Stimulated activated CD8-positive, alpha-beta memory T cell treated with anti-CD3 and anti-CD28 coated beads, Interleukin-2, amount 100 ng/mL, for 1 hour (primary cell): ENCODE measurements at regions not wholly inside any gene's neighbourhood (a gene's known extent, or its start where the extent isn't known, plus 50 kb on each side); places are given as distances from the start of the nearest gene placed in this dataset.
A peak's percentile ranks its signal among the peaks of the same experiment; 100 is the strongest.
"Not testable (repeated sequence)": the region's sequence is repeated elsewhere in the genome, so short reads cannot be mapped to it uniquely, and the experiment has no call there.

Experiments used
- DNase-seq, 2 donors: peaks; one replicate each; pipeline ENCODE4 v3.0.0-alpha.2; 2020; ENCODE audit warnings: low read depth in 2 of 2

GRCh38 chr6:6724539-6725467 lies 136.3 kb downstream of the LY86 start:
- peak in 1 of 2 donors; percentile 4 for DNase-seq

DNA sequence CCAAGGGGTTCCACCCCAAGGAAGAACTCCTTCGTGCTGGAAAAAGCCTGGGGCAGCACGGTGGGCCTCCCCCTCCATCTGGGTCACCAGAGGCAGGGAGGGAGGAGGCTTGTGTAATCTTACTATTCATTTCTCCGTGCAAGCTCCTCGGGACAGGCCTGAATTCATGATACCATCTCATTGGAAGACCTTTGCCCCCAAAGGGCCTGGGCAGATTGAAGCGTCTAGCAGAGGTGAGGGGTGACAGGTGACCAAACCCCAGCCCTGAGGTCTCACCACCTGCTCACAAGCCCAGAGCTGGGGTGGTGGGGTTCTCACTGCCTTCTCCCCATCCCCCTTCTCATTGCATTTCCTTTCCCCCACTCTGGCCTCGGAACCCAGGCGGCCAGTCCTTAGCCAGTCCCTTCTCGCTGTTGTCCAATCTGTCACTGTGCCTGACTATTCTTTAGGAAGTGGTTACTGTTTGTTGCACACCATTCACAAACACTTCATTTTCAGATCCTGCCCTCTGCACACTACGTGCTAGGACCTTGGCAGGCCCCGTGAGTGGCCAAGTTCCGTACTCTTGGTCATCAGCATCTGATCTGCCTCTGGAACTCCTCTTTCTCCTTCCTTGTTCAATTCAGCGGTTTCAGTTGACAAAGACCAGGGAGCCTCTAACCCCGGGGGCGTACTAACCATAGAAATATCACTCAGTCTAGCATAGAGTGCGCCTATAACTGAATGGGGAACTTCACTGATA lies 137.1 kb downstream of the LY86 start:
- no peak for DNase-seq

GRCh38 chr6:6728169-6728941 lies 139.8 kb downstream of the LY86 start:
- no peak for DNase-seq

DNA sequence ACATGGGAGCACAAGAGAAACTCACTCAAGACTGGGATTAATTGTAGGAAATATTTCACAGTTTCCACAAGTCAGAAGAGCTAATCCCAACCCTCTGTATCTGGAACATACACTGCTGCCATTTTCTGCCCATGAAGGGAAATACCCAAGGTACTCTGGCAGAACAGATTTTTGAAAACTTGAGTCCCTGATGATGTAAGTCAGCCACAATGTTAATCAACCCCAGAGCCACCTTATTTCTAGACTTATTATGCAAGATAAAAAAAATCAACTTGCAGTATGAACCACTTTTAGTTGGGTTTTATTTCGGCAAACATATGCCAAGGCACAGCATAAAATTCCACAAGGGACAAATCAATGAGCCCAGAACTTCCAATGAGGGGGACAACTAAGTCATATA lies 141.5 kb downstream of the LY86 start:
- DNase-seq: no peak

GRCh38 chr6:6730831-6731230 lies 142.3 kb downstream of the LY86 start:
- no peak for DNase-seq

DNA sequence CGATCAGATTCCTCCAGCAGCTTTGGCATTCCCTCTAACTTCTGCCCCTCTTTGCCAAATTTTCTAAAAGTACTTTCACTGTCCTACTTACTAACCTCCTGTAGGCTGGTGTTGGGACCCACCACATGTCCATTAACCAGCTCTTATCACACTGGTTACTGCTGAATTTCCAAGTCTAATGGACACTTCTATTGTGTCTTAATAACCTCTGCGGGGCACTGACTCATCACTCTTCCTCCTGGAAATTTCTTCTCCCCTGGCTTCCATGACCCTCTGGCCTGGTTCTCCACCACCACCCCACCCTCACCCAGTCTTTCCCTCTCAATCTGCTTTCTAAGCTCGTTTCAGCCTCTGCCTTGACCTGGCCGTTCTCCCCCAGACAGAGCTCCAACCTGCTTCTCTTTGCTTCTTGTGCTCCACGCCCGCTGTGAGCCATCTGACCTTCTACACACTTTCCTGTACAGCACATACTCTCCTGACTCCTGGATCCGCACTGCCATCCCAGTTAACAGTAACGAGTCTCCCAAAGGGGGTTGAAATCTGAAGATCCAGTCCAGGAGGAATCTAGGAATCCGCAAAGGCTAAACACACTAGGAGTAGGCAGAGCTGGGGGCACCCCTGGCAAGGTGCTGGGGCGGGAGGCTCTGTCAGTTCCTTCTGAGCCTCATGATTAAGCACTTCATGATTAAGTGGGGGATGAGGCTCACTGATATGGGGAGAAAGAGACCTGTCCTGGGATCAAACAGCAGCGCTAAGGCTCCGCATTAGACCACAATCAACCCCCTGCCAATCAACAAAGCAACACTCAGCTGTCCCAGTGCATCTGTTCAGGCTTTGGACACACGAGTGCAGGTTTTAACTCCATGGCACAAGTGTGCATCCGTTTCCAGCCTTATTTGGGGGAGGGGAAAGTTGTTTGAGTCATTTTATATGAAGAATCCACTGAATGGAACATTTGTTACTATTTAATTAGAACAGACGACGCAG lies 146.3 kb downstream of the LY86 start:
- DNase-seq: no peak

- DNase-seq: no peak
These were observed 148.5 kb downstream of the LY86 start for GRCh38 chr6:6736791-6737654.

DNA sequence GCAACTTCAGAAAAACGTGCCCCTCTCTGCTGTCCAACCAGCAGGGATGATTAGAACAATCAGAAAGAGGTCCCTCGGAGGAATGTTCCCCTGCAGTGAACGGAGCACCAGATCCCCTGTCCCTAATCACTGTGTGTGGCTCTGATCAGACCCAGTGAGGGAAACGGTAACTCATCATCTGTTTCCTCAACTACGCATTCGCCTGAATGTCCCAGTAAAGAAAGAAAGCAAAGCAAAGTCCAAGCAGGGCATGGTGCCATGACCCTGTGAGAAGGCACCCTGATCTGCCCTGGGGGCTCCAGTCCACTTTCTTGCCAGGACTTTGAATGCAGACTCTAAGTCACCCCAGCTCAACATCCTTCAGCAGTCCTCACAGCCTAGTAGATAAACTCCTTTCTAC lies 149.2 kb downstream of the LY86 start:
- DNase-seq: no peak

DNA sequence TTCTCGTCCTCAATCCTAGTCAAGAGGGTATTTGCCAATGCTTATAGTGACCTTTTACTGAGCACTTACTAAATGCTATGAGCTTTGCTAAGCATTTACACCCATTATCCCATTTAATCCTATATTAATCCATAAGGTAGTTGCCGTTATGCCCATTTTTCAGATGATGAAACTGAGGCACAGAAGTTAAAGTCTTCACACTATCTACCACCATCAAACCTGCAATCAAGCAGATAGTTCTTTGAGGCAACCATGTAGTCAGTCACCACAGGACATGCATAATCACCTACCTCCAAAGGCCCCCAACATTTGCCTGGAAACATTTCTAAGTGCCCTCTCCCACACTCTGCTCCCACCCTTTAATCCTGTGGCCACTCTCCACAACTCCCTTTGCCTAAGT lies 149.6 kb downstream of the LY86 start:
- DNase-seq: no peak

DNA sequence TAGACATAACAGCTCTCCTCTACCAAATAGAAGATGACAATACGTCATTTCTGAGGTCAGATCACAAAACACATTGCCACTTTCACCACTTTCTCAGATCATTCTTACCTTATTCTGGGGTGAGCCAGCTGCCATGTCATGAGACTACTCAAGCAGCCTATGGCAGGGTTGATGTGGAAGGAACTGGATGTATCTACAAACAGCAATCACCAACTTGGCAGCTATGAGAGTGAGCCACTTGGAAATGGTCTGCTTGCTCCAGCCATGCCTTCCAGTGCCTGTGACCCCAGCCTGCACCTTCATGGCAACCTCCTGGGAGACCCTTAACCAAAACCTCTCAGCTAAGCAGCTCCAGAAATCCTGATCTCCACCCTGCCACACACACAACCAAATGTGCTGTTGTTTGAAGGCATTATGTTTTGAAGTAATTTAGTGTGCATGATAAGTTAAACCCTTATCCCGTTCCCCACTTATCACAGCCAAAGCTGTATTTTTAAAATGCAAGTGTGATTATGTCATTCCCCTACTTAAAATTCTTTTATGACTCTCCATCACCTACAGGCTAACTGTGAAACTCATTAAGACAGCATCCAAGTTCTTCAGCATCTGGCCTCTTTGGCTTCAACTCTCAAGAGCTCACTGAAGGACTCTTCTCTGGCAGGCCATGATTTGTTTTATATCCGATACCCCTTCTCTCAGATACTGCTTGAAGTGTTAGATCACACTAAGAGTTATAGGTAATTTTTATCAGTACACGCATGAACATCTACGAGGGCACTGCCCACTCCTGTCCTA lies 150.6 kb downstream of the LY86 start:
- no peak for DNase-seq

- no peak for DNase-seq
These were observed 152.1 kb downstream of the LY86 start for GRCh38 chr6:6740595-6740994.

- no peak for DNase-seq
These were observed 152.7 kb downstream of the LY86 start for GRCh38 chr6:6741264-6741663.

GRCh38 chr6:6742535-6742934 lies 154.0 kb downstream of the LY86 start:
- DNase-seq: no peak

DNA sequence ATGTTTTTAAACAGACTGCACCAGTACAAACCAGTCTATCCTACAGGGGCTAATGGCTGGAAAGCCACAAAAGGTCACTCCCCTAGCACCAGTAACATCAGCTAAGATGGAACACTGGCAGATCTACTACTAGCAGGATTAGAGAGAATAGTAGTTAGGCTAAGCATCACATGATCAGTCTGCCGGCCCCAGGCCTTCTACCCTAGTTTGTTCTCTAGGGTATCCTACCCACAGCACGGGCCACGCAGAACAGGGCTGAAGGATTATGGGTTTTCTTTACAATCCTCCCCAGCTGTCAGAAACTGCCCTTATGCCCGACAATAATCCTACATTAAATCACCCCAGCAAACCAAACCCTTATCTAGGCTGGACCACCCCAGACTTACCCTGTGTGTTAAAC lies 156.0 kb downstream of the LY86 start:
- DNase-seq: no peak

GRCh38 chr6:6745637-6746332 lies 157.3 kb downstream of the LY86 start:
- DNase-seq: not testable (repeated sequence)

DNA sequence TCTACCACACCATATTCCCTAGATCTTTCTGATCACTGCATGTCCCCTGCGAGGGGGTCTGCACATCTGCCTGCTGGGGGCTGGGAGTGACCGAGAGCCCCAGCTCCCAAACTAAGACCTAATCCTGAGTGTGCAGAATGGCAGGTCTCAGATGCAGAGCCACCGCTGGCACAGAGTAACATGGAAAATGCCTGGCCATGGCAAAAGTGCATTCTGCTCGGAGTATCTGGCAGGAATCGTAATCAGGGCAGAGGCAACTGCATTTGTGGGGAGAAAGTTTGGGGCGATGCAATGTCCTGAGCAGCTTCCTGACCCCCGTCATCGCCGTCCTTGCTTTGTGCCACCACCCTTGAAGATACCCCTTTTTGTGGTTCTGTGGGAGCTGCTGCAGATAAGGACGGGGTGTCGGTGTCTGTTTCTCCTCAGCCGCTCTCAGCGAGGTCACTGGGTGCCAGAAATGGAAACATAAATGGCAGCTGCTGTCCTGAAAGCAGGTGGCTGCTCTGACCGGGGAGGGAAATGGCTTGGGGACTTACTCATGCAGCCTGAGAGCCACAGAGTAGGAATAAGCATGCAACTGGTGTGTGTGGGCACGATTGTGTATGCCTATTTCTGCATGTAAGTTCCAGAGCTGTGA lies 157.9 kb downstream of the LY86 start:
- DNase-seq: no peak

- DNase-seq: no peak
These were observed 158.4 kb downstream of the LY86 start for GRCh38 chr6:6746970-6747338.

- no peak for DNase-seq
These were observed 158.9 kb downstream of the LY86 start for GRCh38 chr6:6747371-6747770.
